ENCODE measurements at regions not wholly inside any gene's neighbourhood (a gene's known extent, or its start where the extent isn't known, plus 50 kb on each side); places are given as distances from the start of the nearest gene placed in this dataset.

DNA sequence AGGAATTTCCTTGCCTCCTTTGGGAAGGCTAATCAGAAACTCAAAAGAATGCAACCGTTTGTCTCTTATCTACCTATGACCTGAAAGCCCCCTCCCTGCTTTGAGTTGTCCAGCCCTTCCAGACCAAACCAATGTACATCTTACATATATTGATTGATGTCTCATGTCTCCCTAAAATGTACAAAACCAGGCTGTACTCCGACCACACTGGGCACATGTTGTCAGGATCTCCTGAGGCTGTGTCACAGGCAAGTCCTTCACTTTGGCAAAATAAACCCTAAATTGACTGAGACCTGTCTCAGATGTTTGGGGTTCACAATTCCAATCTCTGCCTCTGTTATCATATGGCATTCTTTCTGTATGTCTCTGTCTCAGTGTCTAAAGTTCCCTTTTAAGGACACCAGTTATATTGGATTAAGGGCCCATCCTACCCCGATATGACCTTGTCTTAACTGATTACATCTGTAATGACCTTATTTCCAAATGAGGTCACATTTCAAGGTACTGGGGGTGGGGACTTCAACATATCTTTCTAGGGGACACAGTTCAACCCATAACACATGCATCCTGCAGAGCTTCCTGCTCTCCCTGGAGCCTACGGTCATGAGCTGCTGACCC lies 513.5 kb upstream of the JARID2 start (continued):
- TF ChIP-seq, protein P1, sequence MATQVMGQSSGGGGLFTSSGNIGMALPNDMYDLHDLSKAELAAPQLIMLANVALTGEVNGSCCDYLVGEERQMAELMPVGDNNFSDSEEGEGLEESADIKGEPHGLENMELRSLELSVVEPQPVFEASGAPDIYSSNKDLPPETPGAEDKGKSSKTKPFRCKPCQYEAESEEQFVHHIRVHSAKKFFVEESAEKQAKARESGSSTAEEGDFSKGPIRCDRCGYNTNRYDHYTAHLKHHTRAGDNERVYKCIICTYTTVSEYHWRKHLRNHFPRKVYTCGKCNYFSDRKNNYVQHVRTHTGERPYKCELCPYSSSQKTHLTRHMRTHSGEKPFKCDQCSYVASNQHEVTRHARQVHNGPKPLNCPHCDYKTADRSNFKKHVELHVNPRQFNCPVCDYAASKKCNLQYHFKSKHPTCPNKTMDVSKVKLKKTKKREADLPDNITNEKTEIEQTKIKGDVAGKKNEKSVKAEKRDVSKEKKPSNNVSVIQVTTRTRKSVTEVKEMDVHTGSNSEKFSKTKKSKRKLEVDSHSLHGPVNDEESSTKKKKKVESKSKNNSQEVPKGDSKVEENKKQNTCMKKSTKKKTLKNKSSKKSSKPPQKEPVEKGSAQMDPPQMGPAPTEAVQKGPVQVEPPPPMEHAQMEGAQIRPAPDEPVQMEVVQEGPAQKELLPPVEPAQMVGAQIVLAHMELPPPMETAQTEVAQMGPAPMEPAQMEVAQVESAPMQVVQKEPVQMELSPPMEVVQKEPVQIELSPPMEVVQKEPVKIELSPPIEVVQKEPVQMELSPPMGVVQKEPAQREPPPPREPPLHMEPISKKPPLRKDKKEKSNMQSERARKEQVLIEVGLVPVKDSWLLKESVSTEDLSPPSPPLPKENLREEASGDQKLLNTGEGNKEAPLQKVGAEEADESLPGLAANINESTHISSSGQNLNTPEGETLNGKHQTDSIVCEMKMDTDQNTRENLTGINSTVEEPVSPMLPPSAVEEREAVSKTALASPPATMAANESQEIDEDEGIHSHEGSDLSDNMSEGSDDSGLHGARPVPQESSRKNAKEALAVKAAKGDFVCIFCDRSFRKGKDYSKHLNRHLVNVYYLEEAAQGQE (IDR thresholded peaks at IDR 0.05; ENCODE audit: unreplicated experiment), result no peak
- TF ChIP-seq CREB1 (CRISPR knock-in tag; IDR thresholded peaks at IDR 0.05; ENCODE audit: low read depth), result no peak
- no peak for TF ChIP-seq ZNF114 (CRISPR knock-in tag; IDR thresholded peaks at IDR 0.05)
- TF ChIP-seq EZH2phosphoT487 (IDR thresholded peaks at IDR 0.05; ENCODE audit: unreplicated experiment), result no peak

DNA sequence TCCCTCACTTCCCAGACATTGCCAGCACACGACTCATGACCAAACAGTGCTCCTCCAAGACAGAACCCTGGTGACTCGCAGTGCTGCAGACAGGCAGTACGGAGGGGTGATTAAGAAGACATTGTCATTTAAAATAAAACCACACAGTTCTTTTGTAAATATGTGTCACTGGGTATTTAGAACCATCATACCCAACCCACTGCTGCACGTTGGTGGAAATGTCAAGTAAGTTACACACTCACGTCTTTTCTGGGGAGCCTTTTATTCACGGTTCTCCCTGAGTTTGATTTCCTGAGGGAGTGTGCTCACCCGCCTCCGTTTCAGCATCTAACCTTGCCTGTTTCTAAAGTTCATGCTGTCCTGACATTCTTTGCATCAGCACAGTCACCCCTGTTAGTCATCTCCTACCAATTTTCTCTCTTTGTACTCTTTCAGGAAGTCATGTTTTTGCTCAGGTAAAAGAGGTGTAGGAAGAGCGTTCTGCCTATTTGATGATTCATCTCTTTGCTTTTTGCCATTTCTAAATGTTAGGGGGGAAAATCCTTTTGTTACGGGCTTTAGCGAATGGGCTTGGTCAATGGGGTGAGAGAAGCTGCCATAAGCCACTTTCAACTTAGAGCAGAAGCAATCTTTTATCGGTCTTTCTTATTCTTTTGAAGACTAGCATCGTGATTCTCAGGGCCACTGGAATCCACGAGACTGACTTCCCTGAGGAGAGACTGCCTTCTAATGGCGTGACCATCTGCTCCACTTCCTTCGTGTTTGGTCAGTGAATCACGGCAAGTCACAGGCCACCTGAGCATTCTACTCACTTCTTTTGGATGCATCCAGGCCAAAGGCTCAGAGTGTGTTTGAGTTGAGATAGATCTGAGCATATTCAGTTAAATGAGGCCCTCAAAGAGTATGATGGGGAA lies 512.8 kb upstream of the JARID2 start:
- ATAC-seq (peak; percentile 44), DNase-seq (ENCODE audit: low spot score) (no peak)
- no peak overlapping the region for H3K4me3 ChIP-seq
- H3K4me1 Mint-ChIP-seq, result peaks cover 30% of the 10 kb centered on the region
- TF ChIP-seq CREB1 (CRISPR knock-in tag; IDR thresholded peaks at IDR 0.05; ENCODE audit: low read depth) (no peak), POLR2AphosphoS5 (IDR thresholded peaks at IDR 0.05; ENCODE audit: low read depth) (no peak), NANOG (IDR thresholded peaks at IDR 0.05; ENCODE audit: borderline replicate concordance) (no peak)
- TF ChIP-seq, protein P1 (IDR thresholded peaks at IDR 0.05; ENCODE audit: unreplicated experiment), result no peak
- TF ChIP-seq, protein P2, sequence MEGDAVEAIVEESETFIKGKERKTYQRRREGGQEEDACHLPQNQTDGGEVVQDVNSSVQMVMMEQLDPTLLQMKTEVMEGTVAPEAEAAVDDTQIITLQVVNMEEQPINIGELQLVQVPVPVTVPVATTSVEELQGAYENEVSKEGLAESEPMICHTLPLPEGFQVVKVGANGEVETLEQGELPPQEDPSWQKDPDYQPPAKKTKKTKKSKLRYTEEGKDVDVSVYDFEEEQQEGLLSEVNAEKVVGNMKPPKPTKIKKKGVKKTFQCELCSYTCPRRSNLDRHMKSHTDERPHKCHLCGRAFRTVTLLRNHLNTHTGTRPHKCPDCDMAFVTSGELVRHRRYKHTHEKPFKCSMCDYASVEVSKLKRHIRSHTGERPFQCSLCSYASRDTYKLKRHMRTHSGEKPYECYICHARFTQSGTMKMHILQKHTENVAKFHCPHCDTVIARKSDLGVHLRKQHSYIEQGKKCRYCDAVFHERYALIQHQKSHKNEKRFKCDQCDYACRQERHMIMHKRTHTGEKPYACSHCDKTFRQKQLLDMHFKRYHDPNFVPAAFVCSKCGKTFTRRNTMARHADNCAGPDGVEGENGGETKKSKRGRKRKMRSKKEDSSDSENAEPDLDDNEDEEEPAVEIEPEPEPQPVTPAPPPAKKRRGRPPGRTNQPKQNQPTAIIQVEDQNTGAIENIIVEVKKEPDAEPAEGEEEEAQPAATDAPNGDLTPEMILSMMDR (conservative IDR thresholded peaks at IDR 0.05; ENCODE audit: low read depth in 2 of 2), result no peak
- no peaks in the 10 kb centered on the region for H3K36me3 ChIP-seq (ENCODE audit: insufficient read depth)
- no peaks in the 10 kb centered on the region; the same call in 2 of the 3 replicates for H3K36me3 Mint-ChIP-seq (ENCODE audit: low read depth)
- no peaks in the 10 kb centered on the region for H3K27me3 ChIP-seq (ENCODE audit: insufficient read depth)
- H3K9me3 Mint-ChIP-seq, result no peaks in the 10 kb centered on the region
- no peaks in the 10 kb centered on the region for H3K79me2 ChIP-seq (replicated peaks; ENCODE audit: insufficient read depth)
- H3K27me3 Mint-ChIP-seq (ENCODE audit: insufficient read depth, low read depth, poor library complexity), result peaks cover 4% of the 10 kb centered on the region
- no peaks in the 10 kb centered on the region; the same call in 1 of the 2 replicates for H3F3A ChIP-seq (replicated peaks; ENCODE audit: low read depth)
- peaks cover 18% of the 10 kb centered on the region; the same call in 1 of the 2 replicates for H3K9me2 ChIP-seq (ENCODE audit: insufficient read depth)
- no peak overlapping the region for H3K4me3 Mint-ChIP-seq
- peak overlapping the region; percentile 25; the same call in 1 of the 2 replicates for H3K4me2 ChIP-seq
- H2AFZ ChIP-seq, result no peak overlapping the region
- no peaks in the 10 kb centered on the region for H4K20me1 ChIP-seq (replicated peaks; ENCODE audit: insufficient read depth)
- no peak overlapping the region for H3K27ac Mint-ChIP-seq
- H3K27ac ChIP-seq (ENCODE audit: low read depth), result 0 out of 2 replicates have a peak overlapping the region, but pooled peaks have one; percentile 43
- peaks cover 23% of the 10 kb centered on the region for H3K4me1 ChIP-seq (ENCODE audit: insufficient read depth)
